PFSK-1 (cell line): ENCODE measurements at regions not wholly inside any gene's neighbourhood (a gene's known extent, or its start where the extent isn't known, plus 50 kb on each side); places are given as distances from the start of the nearest gene placed in this dataset.

Experiments used
- POLR2AphosphoS5 ChIP-seq: IDR thresholded peaks from 2 replicates; pipeline ENCODE4 v1.6.1; 2012; ENCODE audit warnings: low read depth, mild to moderate bottlenecking, control low read depth, low read length, moderate library complexity
- SIN3A ChIP-seq: IDR thresholded peaks from 2 replicates; pipeline ENCODE4 v1.6.1; 2012; ENCODE audit warnings: mild to moderate bottlenecking, low read length, moderate library complexity, borderline replicate concordance; ENCODE audit not compliant: insufficient read depth
- TAF1 ChIP-seq: IDR thresholded peaks from 2 replicates; pipeline ENCODE4 v1.6.1; 2012; ENCODE audit warnings: low read length, control low read depth, borderline replicate concordance; ENCODE audit not compliant: insufficient read depth
- TF ChIP-seq, protein P1 (sequence below), 2 experiments: IDR thresholded peaks; 2 replicates each; pipeline versions ENCODE4 v1.6.1 to v1.8.0; 2011 to 2012; ENCODE audit warnings: low read depth in 2 of 2, low read length in 2 of 2, control low read depth in 1 of 2, inconsistent platforms in 1 of 2, mild to moderate bottlenecking in 1 of 2, moderate library complexity in 1 of 2; ENCODE audit not compliant: insufficient read depth in 1 of 2

DNA sequence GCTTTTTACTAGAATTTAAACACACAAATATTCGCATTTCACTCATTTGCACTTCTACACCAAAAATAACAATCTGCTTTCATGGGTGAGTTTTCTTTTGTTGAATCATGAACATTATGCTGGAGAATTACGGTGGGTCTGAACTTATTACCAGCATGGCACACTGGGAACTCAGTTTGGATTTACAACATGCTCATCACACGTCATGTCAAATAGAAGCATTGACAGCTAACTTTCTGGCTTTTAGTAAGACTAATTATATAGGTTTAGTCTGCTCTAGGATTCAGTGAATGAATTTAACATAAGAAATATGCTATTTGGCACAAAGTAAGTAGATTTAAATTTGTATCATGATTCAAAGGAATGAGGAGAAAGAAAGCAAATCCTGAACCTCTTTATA lies 290.4 kb downstream of the TMEM167A start:
- TF ChIP-seq POLR2AphosphoS5 (no peak), TAF1 (no peak), SIN3A (no peak)
- TF ChIP-seq, protein P1, sequence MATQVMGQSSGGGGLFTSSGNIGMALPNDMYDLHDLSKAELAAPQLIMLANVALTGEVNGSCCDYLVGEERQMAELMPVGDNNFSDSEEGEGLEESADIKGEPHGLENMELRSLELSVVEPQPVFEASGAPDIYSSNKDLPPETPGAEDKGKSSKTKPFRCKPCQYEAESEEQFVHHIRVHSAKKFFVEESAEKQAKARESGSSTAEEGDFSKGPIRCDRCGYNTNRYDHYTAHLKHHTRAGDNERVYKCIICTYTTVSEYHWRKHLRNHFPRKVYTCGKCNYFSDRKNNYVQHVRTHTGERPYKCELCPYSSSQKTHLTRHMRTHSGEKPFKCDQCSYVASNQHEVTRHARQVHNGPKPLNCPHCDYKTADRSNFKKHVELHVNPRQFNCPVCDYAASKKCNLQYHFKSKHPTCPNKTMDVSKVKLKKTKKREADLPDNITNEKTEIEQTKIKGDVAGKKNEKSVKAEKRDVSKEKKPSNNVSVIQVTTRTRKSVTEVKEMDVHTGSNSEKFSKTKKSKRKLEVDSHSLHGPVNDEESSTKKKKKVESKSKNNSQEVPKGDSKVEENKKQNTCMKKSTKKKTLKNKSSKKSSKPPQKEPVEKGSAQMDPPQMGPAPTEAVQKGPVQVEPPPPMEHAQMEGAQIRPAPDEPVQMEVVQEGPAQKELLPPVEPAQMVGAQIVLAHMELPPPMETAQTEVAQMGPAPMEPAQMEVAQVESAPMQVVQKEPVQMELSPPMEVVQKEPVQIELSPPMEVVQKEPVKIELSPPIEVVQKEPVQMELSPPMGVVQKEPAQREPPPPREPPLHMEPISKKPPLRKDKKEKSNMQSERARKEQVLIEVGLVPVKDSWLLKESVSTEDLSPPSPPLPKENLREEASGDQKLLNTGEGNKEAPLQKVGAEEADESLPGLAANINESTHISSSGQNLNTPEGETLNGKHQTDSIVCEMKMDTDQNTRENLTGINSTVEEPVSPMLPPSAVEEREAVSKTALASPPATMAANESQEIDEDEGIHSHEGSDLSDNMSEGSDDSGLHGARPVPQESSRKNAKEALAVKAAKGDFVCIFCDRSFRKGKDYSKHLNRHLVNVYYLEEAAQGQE (IDR thresholded peaks at IDR 0.05; ENCODE audit: insufficient read depth in 1 of 2, low read depth in 2 of 2, low read length in 2 of 2) = no peak
